IMR-90 (cell line): ENCODE measurements at regions not wholly inside any gene's neighbourhood (a gene's known extent, or its start where the extent isn't known, plus 50 kb on each side); places are given as distances from the start of the nearest gene placed in this dataset.

Source experiments
- ATAC-seq: fragments of 200-7000 bp; cut with Tn5 transposase; 2 replicates; pipeline ENCODE4 v1.9.1; 2020; ENCODE audit warnings: low read depth, mild to moderate bottlenecking, moderate library complexity
- BruUV-seq: library from RNA; stranded (reverse); fragments of 400-500 nt; replicated peaks from 2 replicates; lab custom pipeline; 2021; lab: Mats Ljungman, UMichigan
- CTCF ChIA-PET: fragments of 300-600 bp; formaldehyde crosslinking; extraction: SDS; loops from one replicate; lab custom pipeline; 2021; ENCODE audit warnings: antibody characterized with exemption; lab: Yijun Ruan, JAX
- POLR2A ChIA-PET: fragments of 300-600 bp; sonication (Branson Sonifier 250); formaldehyde crosslinking; loops from one replicate; lab custom pipeline; 2022; ENCODE audit warnings: antibody characterized with exemption; ENCODE audit not compliant: unreplicated experiment; lab: Charles Lee
- DNase-seq: peaks from one replicate; pipeline ENCODE4 v3.0.0; 2013
- H2AFZ ChIP-seq: replicated peaks from 2 replicates; pipeline ENCODE3; 2013; ENCODE audit warnings: low read length, mild to moderate bottlenecking; ENCODE audit not compliant: poor library complexity
- H2AK5ac ChIP-seq: 2 replicates; pipeline ENCODE4 v1.6.1; 2013; ENCODE audit warnings: low read depth, low read length, inconsistent platforms
- H2AK9ac ChIP-seq: replicated peaks from 2 replicates; pipeline ENCODE3; 2013; ENCODE audit warnings: mild to moderate bottlenecking, low read depth, low read length, moderate library complexity; ENCODE audit not compliant: poor library complexity
- H2BK120ac ChIP-seq: 2 replicates; pipeline ENCODE4 v1.6.1; 2013; ENCODE audit warnings: low read depth, low read length, inconsistent platforms
- H2BK15ac ChIP-seq: 3 replicates; pipeline ENCODE4 v1.6.1; 2013; ENCODE audit warnings: low read depth, low read length, inconsistent platforms
- H2BK20ac ChIP-seq: 2 replicates; pipeline ENCODE4 v1.6.1; 2013; ENCODE audit warnings: low read depth, mild to moderate bottlenecking, inconsistent platforms, low read length, moderate library complexity
- H2BK5ac ChIP-seq: 2 replicates; pipeline ENCODE4 v1.6.1; 2013; ENCODE audit warnings: mild to moderate bottlenecking, low read depth, low read length, inconsistent platforms; ENCODE audit not compliant: poor library complexity, severe bottlenecking
- H3K14ac ChIP-seq: replicated peaks from 2 replicates; pipeline ENCODE4 v1.6.1; 2013; ENCODE audit warnings: low read depth, low read length, inconsistent platforms
- H3K18ac ChIP-seq: 2 replicates; pipeline ENCODE4 v1.6.1; 2013; ENCODE audit warnings: low read depth, low read length, control low read depth
- H3K23ac ChIP-seq: 2 replicates; pipeline ENCODE4 v1.6.1; 2013; ENCODE audit warnings: low read depth, low read length, inconsistent platforms
- H3K27ac ChIP-seq: 2 replicates; pipeline ENCODE4 v1.5.1; 2013; ENCODE audit warnings: mild to moderate bottlenecking, control low read depth, low read length; ENCODE audit not compliant: insufficient read depth
- H3K27me3 ChIP-seq: 2 replicates; pipeline ENCODE4 v1.6.1; 2013; ENCODE audit warnings: low read length; ENCODE audit not compliant: control insufficient read depth, insufficient read depth
- H3K36me3 ChIP-seq: 2 replicates; pipeline ENCODE4 v1.6.1; 2013; ENCODE audit warnings: low read length, mixed read lengths; ENCODE audit not compliant: control insufficient read depth, insufficient read depth
- H3K4ac ChIP-seq: 2 replicates; pipeline ENCODE4 v1.6.1; 2013; ENCODE audit warnings: low read depth, low read length, inconsistent platforms
- H3K4me1 ChIP-seq: 2 replicates; pipeline ENCODE4 v1.6.1; 2013; ENCODE audit warnings: low read length, mixed read lengths; ENCODE audit not compliant: control insufficient read depth, insufficient read depth
- H3K4me2 ChIP-seq: 2 replicates; pipeline ENCODE4 v1.6.1; 2013; ENCODE audit warnings: low read depth, mild to moderate bottlenecking, control low read depth, low read length, moderate library complexity
- H3K4me3 ChIP-seq: 2 replicates; pipeline ENCODE4 v1.5.1; 2013; ENCODE audit warnings: low read depth, mild to moderate bottlenecking, control low read depth, low read length, moderate library complexity; ENCODE audit not compliant: insufficient read depth
- H3K56ac ChIP-seq: 2 replicates; pipeline ENCODE4 v1.6.1; 2013; ENCODE audit warnings: low read length, inconsistent platforms; ENCODE audit not compliant: insufficient read depth; ENCODE audit errors: extremely low read depth
- H3K79me1 ChIP-seq, 2 experiments: 2 replicates each; pipeline ENCODE4 v1.6.1; 2013; ENCODE audit warnings: low read length in 2 of 2, inconsistent platforms in 1 of 2, low read depth in 1 of 2
- H3K9ac ChIP-seq: 2 replicates; pipeline ENCODE4 v1.6.1; 2013; ENCODE audit warnings: low read depth, low read length, control low read depth
- H3K9me1 ChIP-seq: 2 replicates; pipeline ENCODE4 v1.6.1; 2013; ENCODE audit warnings: low read length, inconsistent platforms; ENCODE audit not compliant: insufficient read depth
- H3K9me3 ChIP-seq: 2 replicates; pipeline ENCODE4 v1.6.1; 2013; ENCODE audit warnings: low read length; ENCODE audit not compliant: control insufficient read depth, insufficient read depth
- H4K20me1 ChIP-seq: 2 replicates; pipeline ENCODE4 v1.6.1; 2013; ENCODE audit warnings: low read length, inconsistent platforms; ENCODE audit not compliant: insufficient read depth
- H4K5ac ChIP-seq: 2 replicates; pipeline ENCODE4 v1.6.1; 2013; ENCODE audit warnings: mild to moderate bottlenecking, low read depth, low read length, control low read depth
- H4K8ac ChIP-seq, 2 experiments: 2 replicates each; pipeline ENCODE4 v1.6.1; 2013; ENCODE audit warnings: low read depth in 2 of 2, low read length in 2 of 2, control low read depth in 1 of 2, inconsistent platforms in 1 of 2
- H4K91ac ChIP-seq: 2 replicates; pipeline ENCODE4 v1.6.1; 2013; ENCODE audit warnings: low read depth, low read length, inconsistent platforms; ENCODE audit not compliant: insufficient read depth
- BHLHE40 ChIP-seq: fragments of 150-350 bp; IDR thresholded peaks from 2 replicates; pipeline ENCODE4 v1.6.1; 2016; ENCODE audit warnings: mild to moderate bottlenecking, low read depth, low read length
- CHD1 ChIP-seq: IDR thresholded peaks from 2 replicates; pipeline ENCODE4 v1.6.1; 2012; ENCODE audit warnings: low read depth, low read length, improper control_type of control experiment
- CTCF ChIP-seq: conservative IDR thresholded peaks from 2 replicates; pipeline ENCODE4 v1.5.1; 2012; ENCODE audit warnings: mild to moderate bottlenecking, low read depth, low read length, improper control_type of control experiment
- ELK1 ChIP-seq: fragments of 150-350 bp; IDR thresholded peaks from 2 replicates; pipeline ENCODE4 v1.6.1; 2016; ENCODE audit warnings: low read depth, mild to moderate bottlenecking, low read length, moderate library complexity, borderline replicate concordance
- FOS ChIP-seq: fragments of 150-350 bp; IDR thresholded peaks from 2 replicates; pipeline ENCODE4 v1.6.1; 2016; ENCODE audit warnings: low read depth, low read length
- MAFK ChIP-seq: IDR thresholded peaks from 2 replicates; pipeline ENCODE4 v1.6.1; 2012; ENCODE audit warnings: low read depth, low read length, improper control_type of control experiment
- MAZ ChIP-seq: IDR thresholded peaks from 2 replicates; pipeline ENCODE4 v1.6.1; 2012; ENCODE audit warnings: low read depth, mild to moderate bottlenecking, low read length, improper control_type of control experiment, moderate library complexity, borderline replicate concordance
- MXI1 ChIP-seq: IDR thresholded peaks from 2 replicates; pipeline ENCODE4 v1.6.1; 2012; ENCODE audit warnings: low read depth, mild to moderate bottlenecking, low read length, moderate library complexity, borderline replicate concordance
- RCOR1 ChIP-seq: IDR thresholded peaks from 2 replicates; pipeline ENCODE4 v1.6.1; 2012; ENCODE audit warnings: mild to moderate bottlenecking, low read length, improper control_type of control experiment; ENCODE audit not compliant: insufficient replicate concordance
- RFX5 ChIP-seq: IDR thresholded peaks from 2 replicates; pipeline ENCODE4 v1.8.0; 2012; ENCODE audit warnings: low read depth, mild to moderate bottlenecking, low read length, moderate library complexity
- USF2 ChIP-seq: fragments of 150-350 bp; IDR thresholded peaks from 2 replicates; pipeline ENCODE4 v1.6.1; 2017; ENCODE audit warnings: mild to moderate bottlenecking, antibody characterized with exemption, low read length, low read depth
- WGBS, 2 experiments: methylation state at CpG; one replicate each; pipeline versions ENCODE4 v1.1.5 to v1.1.7; 2013; ENCODE audit warnings: missing lambda C conversion rate in 2 of 2; ENCODE audit not compliant: insufficient read length in 1 of 2; ENCODE audit errors: extremely low coverage in 2 of 2; 5-methylcytosine and 5-hydroxymethylcytosine counted together
- dilution Hi-C: fragments of 300-500 bp; cut with HindIII; formaldehyde crosslinking; loops from one replicate; pipeline ENCODE4 v1.14.3; 2018; ENCODE audit warnings: low sequenced_read_pairs; ENCODE audit not compliant: unreplicated experiment
- in situ Hi-C: fragments of 300-500 bp; cut with MboI; formaldehyde crosslinking; loops from 3 replicates; pipeline ENCODE4 v1.14.3; 2019; ENCODE audit warnings: low sequenced_read_pairs, inconsistent platforms, mixed read lengths
- intact Hi-C: fragments of 100-400 bp; cut with micrococcal nuclease; formaldehyde crosslinking; loops from 2 replicates; pipeline ENCODE4 v1.10.0; 2022

GRCh38 chr4:77235289-77235854, 78.4 kb downstream of the CCNG2 start:
- POLR2A ChIA-PET, result no interaction called here
- Histone ChIP-seq H3K4ac (no peak overlapping the region), H3K23ac (no peak overlapping the region), H3K4me1 (no peaks in the 10 kb centered on the region), H3K4me3 (no peak overlapping the region), H3K14ac (no peak overlapping the region), H2BK15ac (no peak overlapping the region), H4K20me1 (no peaks in the 10 kb centered on the region), H2AK5ac (no peak overlapping the region), H2AK9ac (no peak overlapping the region), H2BK20ac (no peak overlapping the region), H4K91ac (no peak overlapping the region), H3K9me3 (no peaks in the 10 kb centered on the region), H2AFZ (no peak overlapping the region), H2BK5ac (no peak overlapping the region), H4K5ac (no peak overlapping the region), H3K79me1 (no peaks in the 10 kb centered on the region), H3K56ac (no peak overlapping the region), H2BK120ac (no peak overlapping the region), H4K8ac (no peak overlapping the region), H3K27ac (no peak overlapping the region), H3K9me1 (no peaks in the 10 kb centered on the region), H3K36me3 (no peaks in the 10 kb centered on the region), H3K9ac (no peak overlapping the region), H3K27me3 (peaks cover 46% of the 10 kb centered on the region), H3K18ac (no peak overlapping the region), H3K4me2 (no peak overlapping the region)
- CTCF ChIA-PET, result no interaction called here
- dilution Hi-C loops (no loop called here), in situ Hi-C loops (no loop called here), intact Hi-C loops (no loop called here)
- ATAC-seq (no peak), DNase-seq (no peak)
- 50% methylated on average over 2 of the region's 2 CpGs; no CpG with 5 or more reads in 1 of the 2 experiments for WGBS, 2 experiments
- no peak for TF ChIP-seq RFX5
- TF ChIP-seq MXI1, result no peak
- TF ChIP-seq ELK1, result no peak
- TF ChIP-seq BHLHE40, result no peak
- no peak for TF ChIP-seq CTCF
- TF ChIP-seq CHD1, result no peak
- no peak for TF ChIP-seq MAFK
- no peak for TF ChIP-seq RCOR1
- TF ChIP-seq FOS, result no peak
- TF ChIP-seq MAZ, result no peak
- TF ChIP-seq USF2, result no peak
- BruUV-seq, result no TSS peak
